Mesodermal cell (in vitro differentiated cells): ENCODE measurements at regions not wholly inside any gene's neighbourhood (a gene's known extent, or its start where the extent isn't known, plus 50 kb on each side); places are given as distances from the start of the nearest gene placed in this dataset.

Experiments
- H3K27ac ChIP-seq: 2 replicates; pipeline ENCODE4 v1.7.0; 2013; ENCODE audit warnings: mild to moderate bottlenecking, low read depth, low read length, moderate library complexity; ENCODE audit not compliant: severe bottlenecking
- H3K36me3 ChIP-seq: 2 replicates; pipeline ENCODE4 v1.7.1; 2013; ENCODE audit warnings: mild to moderate bottlenecking, low read length, moderate library complexity; ENCODE audit not compliant: control insufficient read depth, insufficient read depth
- H3K4me1 ChIP-seq: one replicate; pipeline ENCODE4 v1.7.1; 2013; ENCODE audit warnings: mild to moderate bottlenecking, low read length; ENCODE audit not compliant: insufficient read depth, control insufficient read depth, poor library complexity, severe bottlenecking
- H3K4me3 ChIP-seq: 2 replicates; pipeline ENCODE4 v1.7.0; 2013; ENCODE audit warnings: low read length, control low read depth, mild to moderate bottlenecking; ENCODE audit not compliant: insufficient read depth, poor library complexity, severe bottlenecking; ENCODE audit errors: extremely low read depth
- H3K9me3 ChIP-seq: 2 replicates; pipeline ENCODE4 v1.7.1; 2013; ENCODE audit warnings: mild to moderate bottlenecking, low read length, moderate library complexity; ENCODE audit not compliant: control insufficient read depth
- WGBS, 2 experiments: methylation state at CpG; one replicate each; pipeline ENCODE4 v1.1.5; 2013; ENCODE audit warnings: missing lambda C conversion rate in 2 of 2; ENCODE audit not compliant: insufficient coverage in 2 of 2; 5-methylcytosine and 5-hydroxymethylcytosine counted together

DNA sequence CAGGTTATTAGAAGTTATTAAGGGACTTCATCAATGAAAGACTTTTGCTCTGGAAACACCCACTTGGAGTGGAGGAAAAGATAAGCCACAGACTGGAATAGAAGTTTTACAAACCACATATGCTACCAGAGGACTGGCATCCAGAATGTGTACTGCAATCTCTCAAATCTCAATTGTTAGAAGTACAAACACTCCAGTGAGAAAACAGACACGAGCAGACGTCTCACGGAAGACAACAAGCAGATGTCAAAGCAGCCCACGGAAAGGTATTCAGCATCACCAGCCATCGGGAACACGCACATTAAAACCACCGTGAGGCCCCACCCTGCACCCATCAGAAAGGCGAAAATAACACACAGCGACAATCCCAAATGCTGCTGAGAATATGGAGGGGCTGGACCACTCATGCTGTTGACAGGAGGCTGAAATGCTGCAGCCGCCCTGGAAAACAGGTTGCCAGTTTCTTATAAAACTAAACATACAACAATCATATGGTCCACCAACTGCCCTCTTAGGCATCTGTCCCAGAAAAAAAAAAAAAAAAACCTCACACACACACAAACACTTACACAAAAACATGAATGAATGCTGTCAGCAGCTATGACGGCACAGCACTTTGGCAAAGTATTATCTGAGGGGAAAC is 131.9 kb upstream of the SFSWAP start:
- H3K27ac ChIP-seq = no peak overlapping the region
- WGBS, 2 experiments = 75 to 81% methylated on average over 10 of the region's 11 CpGs

GRCh38 chr12:131583090-131583712 is 127.7 kb upstream of the SFSWAP start:
- 81 to 86% methylated on average over 14 to 16 of the region's 20 CpGs for WGBS, 2 experiments
- no peak overlapping the region for H3K27ac ChIP-seq
- no peaks in the 10 kb centered on the region for H3K4me1 ChIP-seq
- H3K36me3 ChIP-seq = no peaks in the 10 kb centered on the region
- peaks cover 11% of the 10 kb centered on the region for H3K9me3 ChIP-seq
- H3K4me3 ChIP-seq = no peak overlapping the region

More for the DNA sequence above, 131.9 kb upstream of the SFSWAP start:
- H3K9me3 ChIP-seq = peaks cover 11% of the 10 kb centered on the region
- H3K36me3 ChIP-seq = no peaks in the 10 kb centered on the region
- no peak overlapping the region for H3K4me3 ChIP-seq
- no peaks in the 10 kb centered on the region for H3K4me1 ChIP-seq

- H3K4me1 ChIP-seq = no peaks in the 10 kb centered on the region
Measured at GRCh38 chr12:131586269-131586668, 124.6 kb upstream of the SFSWAP start.

DNA sequence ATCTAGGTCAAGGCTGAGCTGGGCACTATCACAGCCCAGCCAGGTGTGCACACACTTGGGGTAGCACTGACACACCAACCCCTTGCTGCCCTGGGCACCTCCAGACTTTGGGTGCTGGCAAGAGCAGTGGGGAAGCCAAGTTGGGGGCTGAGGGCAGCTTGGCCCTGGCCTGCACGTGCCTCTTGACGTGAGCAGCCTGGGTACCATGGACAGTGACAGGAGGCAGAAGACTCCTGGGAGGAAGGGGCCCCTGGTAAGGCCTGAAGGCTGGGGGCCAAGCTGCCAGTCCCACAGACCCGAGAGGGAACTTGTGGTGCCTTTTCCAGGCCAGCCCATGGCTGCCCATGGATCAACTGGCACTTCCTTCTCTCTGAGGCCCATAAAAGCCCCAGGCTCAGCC is 124.1 kb upstream of the SFSWAP start:
- H3K9me3 ChIP-seq = peaks cover 6% of the 10 kb centered on the region
- H3K4me3 ChIP-seq = no peak overlapping the region
- H3K27ac ChIP-seq = no peak overlapping the region
- 39 to 63% methylated on average over 3 of the region's 3 CpGs for WGBS, 2 experiments
- no peaks in the 10 kb centered on the region for H3K36me3 ChIP-seq
- no peaks in the 10 kb centered on the region for H3K4me1 ChIP-seq

More at GRCh38 chr12:131586269-131586668, 124.6 kb upstream of the SFSWAP start:
- Histone ChIP-seq H3K4me3 (no peak overlapping the region), H3K36me3 (no peaks in the 10 kb centered on the region), H3K27ac (no peak overlapping the region), H3K9me3 (peaks cover 6% of the 10 kb centered on the region)
- 87 to 95% methylated on average over 7 to 9 of the region's 9 CpGs for WGBS, 2 experiments

- Histone ChIP-seq H3K36me3 (no peaks in the 10 kb centered on the region), H3K4me1 (no peaks in the 10 kb centered on the region), H3K27ac (no peak overlapping the region), H3K9me3 (peaks cover 6% of the 10 kb centered on the region), H3K4me3 (no peak overlapping the region)
- WGBS, 2 experiments = 84 to 90% methylated on average over 11 of the region's 11 CpGs
Measured at GRCh38 chr12:131587565-131587964, 123.3 kb upstream of the SFSWAP start.

- H3K27ac ChIP-seq = no peak overlapping the region
- H3K4me3 ChIP-seq = no peak overlapping the region
- H3K9me3 ChIP-seq = peaks cover 6% of the 10 kb centered on the region
- 79 to 90% methylated on average over 4 to 8 of the region's 11 CpGs for WGBS, 2 experiments
- H3K36me3 ChIP-seq = no peaks in the 10 kb centered on the region
- no peaks in the 10 kb centered on the region for H3K4me1 ChIP-seq
Measured at GRCh38 chr12:131589221-131589897, 121.5 kb upstream of the SFSWAP start.

- H3K27ac ChIP-seq = no peak overlapping the region
- H3K9me3 ChIP-seq = peaks cover 6% of the 10 kb centered on the region
- no peak overlapping the region for H3K4me3 ChIP-seq
- no peaks in the 10 kb centered on the region for H3K36me3 ChIP-seq
- no peaks in the 10 kb centered on the region for H3K4me1 ChIP-seq
Measured at GRCh38 chr12:131589966-131590365, 120.9 kb upstream of the SFSWAP start.

- WGBS, 2 experiments = 77 to 80% methylated on average over 4 to 5 of the region's 7 CpGs
- no peaks in the 10 kb centered on the region for H3K4me1 ChIP-seq
Measured at GRCh38 chr12:131591136-131591535, 119.8 kb upstream of the SFSWAP start.

GRCh38 chr12:131591714-131592709 is 118.9 kb upstream of the SFSWAP start:
- 94 to 95% methylated on average over 37 to 42 of the region's 42 CpGs for WGBS, 2 experiments
- Histone ChIP-seq H3K4me3 (no peak overlapping the region), H3K27ac (no peak overlapping the region)

More at GRCh38 chr12:131591136-131591535, 119.8 kb upstream of the SFSWAP start:
- H3K36me3 ChIP-seq = no peaks in the 10 kb centered on the region
- H3K27ac ChIP-seq = no peak overlapping the region
- peaks cover 6% of the 10 kb centered on the region for H3K9me3 ChIP-seq
- no peak overlapping the region for H3K4me3 ChIP-seq

DNA sequence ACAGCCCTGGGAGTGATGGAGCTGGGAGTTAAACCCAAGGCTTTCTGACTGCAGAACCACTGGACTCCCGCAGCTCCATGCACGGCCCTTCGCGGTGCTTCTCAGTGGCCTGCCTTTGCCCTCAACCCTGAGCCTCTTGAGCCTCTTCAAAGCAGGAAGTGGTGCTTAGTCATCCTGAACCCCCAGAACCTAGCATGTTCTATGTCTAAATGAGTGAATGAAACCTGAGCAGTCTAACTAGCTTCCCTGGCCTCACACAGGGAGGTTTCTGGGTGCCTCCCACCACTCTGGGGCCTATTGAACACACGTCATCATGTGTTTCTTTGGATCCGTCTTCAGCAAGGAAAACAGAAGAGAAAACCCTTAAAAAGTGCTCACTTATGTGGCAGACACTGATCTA is 117.9 kb upstream of the SFSWAP start:
- 89% methylated on average over 5 to 6 of the region's 6 CpGs for WGBS, 2 experiments
- no peak overlapping the region for H3K4me3 ChIP-seq

More at GRCh38 chr12:131591714-131592709, 118.9 kb upstream of the SFSWAP start:
- H3K36me3 ChIP-seq = no peaks in the 10 kb centered on the region
- peaks cover 6% of the 10 kb centered on the region for H3K9me3 ChIP-seq
- H3K4me1 ChIP-seq = no peaks in the 10 kb centered on the region

More for the DNA sequence above, 117.9 kb upstream of the SFSWAP start:
- Histone ChIP-seq H3K4me1 (no peaks in the 10 kb centered on the region), H3K9me3 (no peaks in the 10 kb centered on the region), H3K27ac (no peak overlapping the region), H3K36me3 (no peaks in the 10 kb centered on the region)
